Lung (tissue), 11 donors: ENCODE measurements at regions not wholly inside any gene's neighbourhood (a gene's known extent, or its start where the extent isn't known, plus 50 kb on each side); places are given as distances from the start of the nearest gene placed in this dataset.

Source experiments
- ATAC-seq: fragments of 200-7000 bp; cut with Tn5 transposase; one replicate; pipeline ENCODE4 v1.9.1; 2020; ENCODE audit warnings: moderate number of reproducible peaks; ENCODE audit not compliant: insufficient read depth, low FRiP score
- DNase-seq, 3 donors: peaks; one replicate each; pipeline ENCODE4 v3.0.0-alpha.2; 2013 to 2017
- H3K27ac ChIP-seq, 2 donors: one replicate each; pipeline ENCODE4 v1.5.1; 2013; ENCODE audit warnings: mild to moderate bottlenecking in 2 of 2, moderate library complexity in 2 of 2, control low read depth in 1 of 2, inconsistent platforms in 1 of 2, low read depth in 1 of 2, low read length in 1 of 2
- H3K27me3 ChIP-seq, 3 donors: one replicate each; pipeline ENCODE4 v1.5.1; 2013; ENCODE audit warnings: low read length in 2 of 3; ENCODE audit not compliant: control insufficient read depth in 3 of 3, insufficient read depth in 3 of 3
- H3K36me3 ChIP-seq, 4 donors: one replicate each; pipeline ENCODE4 v1.5.1; 2013; ENCODE audit warnings: low read length in 4 of 4, mild to moderate bottlenecking in 1 of 4, moderate library complexity in 1 of 4; ENCODE audit not compliant: control insufficient read depth in 4 of 4, insufficient read depth in 4 of 4
- H3K4me1 ChIP-seq, 5 donors: one replicate each; pipeline ENCODE4 v1.5.1; 2013; ENCODE audit warnings: low read length in 5 of 5, mild to moderate bottlenecking in 2 of 5, moderate library complexity in 1 of 5; ENCODE audit not compliant: control insufficient read depth in 5 of 5, insufficient read depth in 5 of 5
- H3K4me3 ChIP-seq: one replicate; pipeline ENCODE4 v1.5.1; 2013; ENCODE audit warnings: mild to moderate bottlenecking, control low read depth, moderate library complexity
- H3K9ac ChIP-seq, 2 donors: one replicate each; pipeline ENCODE4 v1.5.1; 2013; ENCODE audit warnings: low read length in 2 of 2, control low read depth in 1 of 2; ENCODE audit not compliant: insufficient read depth in 1 of 2
- H3K9me3 ChIP-seq, 4 donors: one replicate each; pipeline ENCODE4 v1.5.1; 2013; ENCODE audit warnings: low read length in 3 of 4, mild to moderate bottlenecking in 1 of 4, moderate library complexity in 1 of 4; ENCODE audit not compliant: control insufficient read depth in 4 of 4, insufficient read depth in 3 of 4
- WGBS, 2 donors: extraction: QIAGEN DNeasy Blood & Tissue Kit; methylation state at CpG; one replicate each; pipeline ENCODE4 v1.1.7; 2013; 5-methylcytosine and 5-hydroxymethylcytosine counted together
- TF ChIP-seq, protein P1 (sequence below): IDR thresholded peaks from 2 replicates; pipeline ENCODE4 v1.5.1; 2012; ENCODE audit warnings: mild to moderate bottlenecking; ENCODE audit errors: control extremely low read depth, extremely low read depth
- donor health status: control.
- donor health status: control.
- donor health status: Bipolar disorder and iron deficiency.
- donor health status: healthy.
- donor health status: DM: yes; HTN: yes; CAD: no.

DNA sequence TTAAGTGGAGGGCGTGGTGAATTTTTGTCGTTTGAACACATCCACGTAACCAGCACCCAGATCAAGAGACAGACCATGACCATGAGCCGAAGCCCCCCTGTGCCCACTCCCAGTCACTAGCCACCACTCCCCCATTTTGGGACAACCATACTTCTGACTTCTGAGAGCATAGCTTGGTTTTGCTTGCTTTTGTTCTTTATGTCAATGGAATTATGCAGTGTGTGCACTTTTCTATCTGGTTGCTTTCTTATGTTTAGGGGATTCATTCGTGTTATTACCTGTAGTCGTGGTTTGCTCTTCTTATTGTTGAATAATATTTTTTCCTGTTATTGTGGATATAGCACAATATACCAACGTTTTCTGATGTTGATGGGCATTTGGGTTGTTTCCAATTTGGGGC lies 141.7 kb downstream of the GLI2 start:
- H3K9ac ChIP-seq, result no peak overlapping the region
- no peak overlapping the region for H3K27ac ChIP-seq
- 83 to 85% methylated on average over 7 of the region's 7 CpGs for WGBS, 2 donors
- peaks cover 0 to 5% (median 0%) of the 10 kb centered on the region in 4 donors for H3K9me3 ChIP-seq
- no peak for DNase-seq
- H3K27me3 ChIP-seq, result no peaks in the 10 kb centered on the region
- peaks cover 0 to 45% (median 23%) of the 10 kb centered on the region in 5 donors for H3K4me1 ChIP-seq
- TF ChIP-seq, protein P1, sequence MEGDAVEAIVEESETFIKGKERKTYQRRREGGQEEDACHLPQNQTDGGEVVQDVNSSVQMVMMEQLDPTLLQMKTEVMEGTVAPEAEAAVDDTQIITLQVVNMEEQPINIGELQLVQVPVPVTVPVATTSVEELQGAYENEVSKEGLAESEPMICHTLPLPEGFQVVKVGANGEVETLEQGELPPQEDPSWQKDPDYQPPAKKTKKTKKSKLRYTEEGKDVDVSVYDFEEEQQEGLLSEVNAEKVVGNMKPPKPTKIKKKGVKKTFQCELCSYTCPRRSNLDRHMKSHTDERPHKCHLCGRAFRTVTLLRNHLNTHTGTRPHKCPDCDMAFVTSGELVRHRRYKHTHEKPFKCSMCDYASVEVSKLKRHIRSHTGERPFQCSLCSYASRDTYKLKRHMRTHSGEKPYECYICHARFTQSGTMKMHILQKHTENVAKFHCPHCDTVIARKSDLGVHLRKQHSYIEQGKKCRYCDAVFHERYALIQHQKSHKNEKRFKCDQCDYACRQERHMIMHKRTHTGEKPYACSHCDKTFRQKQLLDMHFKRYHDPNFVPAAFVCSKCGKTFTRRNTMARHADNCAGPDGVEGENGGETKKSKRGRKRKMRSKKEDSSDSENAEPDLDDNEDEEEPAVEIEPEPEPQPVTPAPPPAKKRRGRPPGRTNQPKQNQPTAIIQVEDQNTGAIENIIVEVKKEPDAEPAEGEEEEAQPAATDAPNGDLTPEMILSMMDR, result no peak
- H3K36me3 ChIP-seq, result no peaks in the 10 kb centered on the region
- H3K4me3 ChIP-seq, result no peak overlapping the region
- ATAC-seq, result no peak

DNA sequence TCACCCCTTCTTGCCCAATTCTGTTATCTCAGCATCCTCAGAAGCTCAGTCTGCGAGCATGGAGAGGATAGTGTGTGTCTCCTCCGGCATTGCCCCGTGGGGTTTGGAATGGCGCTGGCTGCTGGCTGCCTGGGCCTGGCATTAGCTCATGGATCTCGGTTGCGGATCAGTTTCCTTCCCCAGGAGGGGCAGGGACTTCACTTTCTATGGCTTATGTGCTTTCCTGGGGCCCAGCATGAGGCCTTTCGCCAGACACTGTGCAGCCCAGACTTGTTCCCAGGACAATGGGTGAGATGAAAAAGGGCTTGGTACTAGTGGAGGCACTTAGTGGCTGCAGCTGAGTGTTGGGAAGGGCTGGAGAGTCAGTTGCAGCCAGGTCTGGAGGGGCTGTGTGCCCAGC lies 143.3 kb downstream of the GLI2 start:
- 83 to 91% methylated on average over 7 of the region's 7 CpGs for WGBS, 2 donors
- peaks cover 0 to 5% (median 0%) of the 10 kb centered on the region in 4 donors for H3K9me3 ChIP-seq
- ATAC-seq (no peak), DNase-seq (no peak)
- TF ChIP-seq, protein P1, result no peak
- no peak overlapping the region for H3K4me3 ChIP-seq
- H3K27me3 ChIP-seq, result peaks cover 0 to 2% (median 0%) of the 10 kb centered on the region in 3 donors
- peaks cover 0 to 43% (median 17%) of the 10 kb centered on the region in 5 donors for H3K4me1 ChIP-seq
- H3K27ac ChIP-seq, result no peak overlapping the region
- no peak overlapping the region for H3K9ac ChIP-seq
- H3K36me3 ChIP-seq, result no peaks in the 10 kb centered on the region

DNA sequence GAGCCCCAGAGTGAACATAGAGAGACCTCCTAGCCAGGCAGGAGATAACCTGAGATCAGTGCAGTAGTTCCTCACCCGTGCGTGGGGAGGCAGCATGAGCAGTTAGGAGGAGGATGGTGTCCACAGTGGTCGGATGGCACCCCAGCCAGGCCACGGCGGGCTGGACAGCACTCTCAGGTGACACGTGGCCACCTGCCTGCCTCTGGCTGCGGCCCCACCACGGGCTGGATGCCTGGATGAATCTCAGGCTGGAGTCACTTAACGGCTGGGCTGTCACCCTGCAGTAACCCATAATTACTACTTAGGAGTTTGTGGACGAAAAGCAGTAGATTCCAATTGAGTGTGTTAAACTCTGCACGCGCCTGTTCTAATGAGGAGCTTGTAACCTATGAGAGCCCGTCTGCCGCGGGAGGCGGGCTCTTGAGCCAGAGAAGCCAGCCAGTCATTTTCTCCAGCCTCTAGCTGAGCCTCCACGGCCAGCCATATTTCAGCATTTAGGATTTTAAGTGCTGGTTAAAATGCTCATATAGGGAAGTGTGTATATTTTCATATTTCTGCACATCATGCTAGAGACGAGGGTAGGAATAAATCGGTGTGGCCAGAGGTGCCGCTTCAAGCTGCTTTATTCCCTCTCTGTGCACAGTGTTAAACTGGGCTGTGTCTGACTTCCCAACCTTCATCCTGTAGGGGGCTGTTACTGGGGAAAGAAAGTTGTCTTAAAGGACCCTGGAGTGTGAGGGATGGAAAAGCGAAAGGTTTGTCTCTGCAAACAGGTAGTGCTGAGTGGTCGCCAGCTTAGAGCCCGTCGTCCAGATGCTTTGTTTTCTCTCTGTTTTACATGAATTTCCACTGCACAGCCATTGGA lies 144.0 kb downstream of the GLI2 start:
- DNase-seq (no peak), ATAC-seq (no peak)
- Histone ChIP-seq H3K4me1 (peaks cover 0 to 36% (median 11%) of the 10 kb centered on the region in 5 donors), H3K9me3 (peaks cover 0 to 5% (median 0%) of the 10 kb centered on the region in 4 donors), H3K27me3 (peaks cover 0 to 6% (median 0%) of the 10 kb centered on the region in 3 donors), H3K27ac (no peak overlapping the region), H3K4me3 (no peak overlapping the region), H3K9ac (no peak overlapping the region), H3K36me3 (no peaks in the 10 kb centered on the region)
- WGBS, 2 donors, result 68 to 77% methylated on average over 24 of the region's 24 CpGs
- TF ChIP-seq, protein P1, result no peak
